Body of pancreas (tissue), 4 donors: ENCODE measurements at regions not wholly inside any gene's neighbourhood (a gene's known extent, or its start where the extent isn't known, plus 50 kb on each side); places are given as distances from the start of the nearest gene placed in this dataset.
"Not testable (repeated sequence)": the region's sequence is repeated elsewhere in the genome, so short reads cannot be mapped to it uniquely, and the experiment has no call there.

Experiments
- ATAC-seq: fragments of 150-250 bp; one replicate; pipeline ENCODE4 v1.9.1; 2016
- DNase-seq, 4 donors: peaks; one replicate each; pipeline ENCODE4 v3.0.0-alpha.2; 2019
- H3K27ac ChIP-seq, 4 donors: fragments of 200-600 bp; sonication (generic); 1 replicate in 3 of 4; 2 replicates in 1 of 4; pipeline versions ENCODE4 v1.5.1 to v1.6.1; 2016 to 2019; ENCODE audit warnings: mild to moderate bottlenecking in 1 of 4, mixed read lengths in 1 of 4, moderate library complexity in 1 of 4
- H3K27me3 ChIP-seq, 2 donors: fragments of 200-600 bp; sonication (generic); one replicate each; pipeline ENCODE4 v1.6.0; 2016; ENCODE audit warnings: mild to moderate bottlenecking in 1 of 2
- H3K36me3 ChIP-seq, 2 donors: fragments of 200-600 bp; sonication (generic); replicated peaks in 1 of 2; 2 replicates each; pipeline ENCODE4 v1.5.1; 2016; ENCODE audit warnings: low read depth in 2 of 2; ENCODE audit not compliant: insufficient read depth in 1 of 2
- H3K4me1 ChIP-seq: fragments of 200-600 bp; sonication (generic); one replicate; pipeline ENCODE4 v1.6.0; 2016
- H3K4me3 ChIP-seq, 2 donors: fragments of 200-600 bp; sonication (generic); 1 replicate in 1 of 2; 2 replicates in 1 of 2; pipeline ENCODE4 v1.5.1; 2016 to 2019
- H3K9me3 ChIP-seq, 3 donors: fragments of 200-600 bp; sonication (generic); 1 replicate in 2 of 3; 2 replicates in 1 of 3; pipeline ENCODE4 v1.5.1; 2016
- CTCF ChIP-seq, 7 experiments: fragments of 450-650 bp in 4 of 7; fragments of 200-600 bp in 3 of 7; sonication (generic) in 3 of 7; IDR thresholded peaks; one replicate each; pipeline ENCODE4 v1.5.1; 2016 to 2019; ENCODE audit warnings: antibody characterized with exemption in 7 of 7
- POLR2A ChIP-seq, 3 donors: fragments of 450-650 bp; IDR thresholded peaks; one replicate each; pipeline ENCODE4 v1.6.1; 2016; ENCODE audit warnings: antibody characterized with exemption in 3 of 3, mild to moderate bottlenecking in 2 of 3
- WGBS, 2 donors: methylation state at CpG; one replicate each; pipeline ENCODE4 v1.1.5; 2017; 5-methylcytosine and 5-hydroxymethylcytosine counted together
- intact Hi-C: fragments of 100-400 bp; cut with DNase I; formaldehyde crosslinking; loops from one replicate; pipeline ENCODE4 v1.15.1; 2023

- intact Hi-C loops = no loop called here
- H3K9me3 ChIP-seq = no peaks in the 10 kb centered on the region
- 80 to 98% methylated on average over 2 of the region's 2 CpGs for WGBS, 2 donors
- H3K27ac ChIP-seq = no peak overlapping the region
- H3K27me3 ChIP-seq = no peaks in the 10 kb centered on the region
- TF ChIP-seq POLR2A (IDR thresholded peaks at IDR 0.05) (no peak), CTCF (IDR thresholded peaks at IDR 0.05) (no peak)
- ATAC-seq (no peak), DNase-seq (no peak)
- no peak overlapping the region for H3K4me3 ChIP-seq
- no peaks in the 10 kb centered on the region for H3K4me1 ChIP-seq
- no peaks in the 10 kb centered on the region for H3K36me3 ChIP-seq
Observed at GRCh38 chr10:28087661-28088351, 88.9 kb upstream of the ODAD2 start.

- H3K27me3 ChIP-seq, intact Hi-C loops, H3K4me1 ChIP-seq, H3K36me3 ChIP-seq, H3K9me3 ChIP-seq, H3K27ac ChIP-seq, ATAC-seq, DNase-seq, H3K4me3 ChIP-seq: not testable (repeated sequence)
- WGBS, 2 donors = 93 to 97% methylated on average over 2 of the region's 2 CpGs
Observed at GRCh38 chr10:28085760-28086159, 86.9 kb upstream of the ODAD2 start.

GRCh38 chr10:28082885-28083284 is 84.0 kb upstream of the ODAD2 start:
- intact Hi-C loops = no loop called here
- Histone ChIP-seq H3K4me3 (no peak overlapping the region), H3K27ac (no peak overlapping the region), H3K36me3 (peaks cover 0 to under 1% of the 10 kb centered on the region in 2 donors), H3K4me1 (no peaks in the 10 kb centered on the region), H3K27me3 (no peaks in the 10 kb centered on the region), H3K9me3 (no peaks in the 10 kb centered on the region)
- WGBS, 2 donors = 95 to 96% methylated on average over 2 of the region's 2 CpGs
- ATAC-seq (no peak), DNase-seq (no peak)
- no peak for TF ChIP-seq CTCF (IDR thresholded peaks at IDR 0.05)

- no peak overlapping the region for H3K27ac ChIP-seq
- no peak for ATAC-seq
- DNase-seq = no peak
- H3K4me3 ChIP-seq = no peak overlapping the region
- intact Hi-C loops = no loop called here
- H3K27me3 ChIP-seq = no peaks in the 10 kb centered on the region
- no peaks in the 10 kb centered on the region for H3K9me3 ChIP-seq
- H3K36me3 ChIP-seq = peaks cover 0 to 1% of the 10 kb centered on the region in 2 donors
- no peak for TF ChIP-seq CTCF (IDR thresholded peaks at IDR 0.05)
- no peak for TF ChIP-seq POLR2A (IDR thresholded peaks at IDR 0.05)
- H3K4me1 ChIP-seq = no peaks in the 10 kb centered on the region
Observed at GRCh38 chr10:28082316-28082715, 83.4 kb upstream of the ODAD2 start.

- intact Hi-C loops = no loop called here
- WGBS, 2 donors = 89 to 92% methylated on average over 4 of the region's 4 CpGs
- DNase-seq = no peak
- no peak overlapping the region for H3K27ac ChIP-seq
- H3K4me1 ChIP-seq = no peaks in the 10 kb centered on the region
- H3K27me3 ChIP-seq = no peaks in the 10 kb centered on the region
- ATAC-seq = no peak
- TF ChIP-seq POLR2A (IDR thresholded peaks at IDR 0.05) = no peak
- TF ChIP-seq CTCF (IDR thresholded peaks at IDR 0.05) = no peak
- peaks cover 0 to 1% of the 10 kb centered on the region in 2 donors for H3K36me3 ChIP-seq
- no peaks in the 10 kb centered on the region for H3K9me3 ChIP-seq
- no peak overlapping the region for H3K4me3 ChIP-seq
Observed at GRCh38 chr10:28077889-28078288, 79.0 kb upstream of the ODAD2 start.
